ENCODE measurements at regions not wholly inside any gene's neighbourhood (a gene's known extent, or its start where the extent isn't known, plus 50 kb on each side); places are given as distances from the start of the nearest gene placed in this dataset.

DNA sequence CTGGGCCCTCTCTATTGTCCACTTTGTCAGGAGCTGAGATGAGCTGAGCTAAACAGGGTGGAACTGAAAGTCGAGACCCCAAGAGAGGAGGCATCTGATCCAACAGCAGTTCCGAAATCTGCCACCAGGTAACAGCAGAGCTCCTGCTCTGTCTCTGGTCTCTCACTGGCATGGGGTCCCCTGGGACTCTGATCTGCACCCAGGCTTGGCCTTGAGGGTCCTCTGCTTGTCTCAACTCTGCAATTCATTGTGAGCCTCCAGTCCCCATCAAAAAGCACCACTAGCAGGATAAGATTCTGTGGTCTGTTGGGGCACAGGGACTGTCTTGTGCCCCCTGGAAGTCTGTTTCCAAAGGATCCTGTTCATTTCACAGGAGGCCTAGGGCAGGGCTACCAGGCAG lies 62.5 kb upstream of the TOP1 start (continued):
- TF ChIP-seq STAG1 (CRISPR knock-in tag; IDR thresholded peaks at IDR 0.05): peak; percentile 69
- TF ChIP-seq SMC3 (IDR thresholded peaks at IDR 0.05; ENCODE audit: low read length): peak; percentile 57; the same call in 1 of the 2 replicates
- TF ChIP-seq, protein P1, sequence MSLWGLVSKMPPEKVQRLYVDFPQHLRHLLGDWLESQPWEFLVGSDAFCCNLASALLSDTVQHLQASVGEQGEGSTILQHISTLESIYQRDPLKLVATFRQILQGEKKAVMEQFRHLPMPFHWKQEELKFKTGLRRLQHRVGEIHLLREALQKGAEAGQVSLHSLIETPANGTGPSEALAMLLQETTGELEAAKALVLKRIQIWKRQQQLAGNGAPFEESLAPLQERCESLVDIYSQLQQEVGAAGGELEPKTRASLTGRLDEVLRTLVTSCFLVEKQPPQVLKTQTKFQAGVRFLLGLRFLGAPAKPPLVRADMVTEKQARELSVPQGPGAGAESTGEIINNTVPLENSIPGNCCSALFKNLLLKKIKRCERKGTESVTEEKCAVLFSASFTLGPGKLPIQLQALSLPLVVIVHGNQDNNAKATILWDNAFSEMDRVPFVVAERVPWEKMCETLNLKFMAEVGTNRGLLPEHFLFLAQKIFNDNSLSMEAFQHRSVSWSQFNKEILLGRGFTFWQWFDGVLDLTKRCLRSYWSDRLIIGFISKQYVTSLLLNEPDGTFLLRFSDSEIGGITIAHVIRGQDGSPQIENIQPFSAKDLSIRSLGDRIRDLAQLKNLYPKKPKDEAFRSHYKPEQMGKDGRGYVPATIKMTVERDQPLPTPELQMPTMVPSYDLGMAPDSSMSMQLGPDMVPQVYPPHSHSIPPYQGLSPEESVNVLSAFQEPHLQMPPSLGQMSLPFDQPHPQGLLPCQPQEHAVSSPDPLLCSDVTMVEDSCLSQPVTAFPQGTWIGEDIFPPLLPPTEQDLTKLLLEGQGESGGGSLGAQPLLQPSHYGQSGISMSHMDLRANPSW (CRISPR knock-in tag; IDR thresholded peaks at IDR 0.05; ENCODE audit: borderline replicate concordance): no peak
- TF ChIP-seq SIX4 (CRISPR knock-in tag; IDR thresholded peaks at IDR 0.05): no peak
- TF ChIP-seq, protein P2, sequence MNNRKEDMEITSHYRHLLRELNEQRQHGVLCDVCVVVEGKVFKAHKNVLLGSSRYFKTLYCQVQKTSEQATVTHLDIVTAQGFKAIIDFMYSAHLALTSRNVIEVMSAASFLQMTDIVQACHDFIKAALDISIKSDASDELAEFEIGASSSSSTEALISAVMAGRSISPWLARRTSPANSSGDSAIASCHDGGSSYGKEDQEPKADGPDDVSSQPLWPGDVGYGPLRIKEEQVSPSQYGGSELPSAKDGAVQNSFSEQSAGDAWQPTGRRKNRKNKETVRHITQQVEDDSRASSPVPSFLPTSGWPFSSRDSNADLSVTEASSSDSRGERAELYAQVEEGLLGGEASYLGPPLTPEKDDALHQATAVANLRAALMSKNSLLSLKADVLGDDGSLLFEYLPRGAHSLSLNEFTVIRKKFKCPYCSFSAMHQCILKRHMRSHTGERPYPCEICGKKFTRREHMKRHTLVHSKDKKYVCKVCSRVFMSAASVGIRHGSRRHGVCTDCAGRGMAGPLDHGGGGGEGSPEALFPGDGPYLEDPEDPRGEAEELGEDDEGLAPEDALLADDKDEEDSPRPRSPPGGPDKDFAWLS (CRISPR knock-in tag; IDR thresholded peaks at IDR 0.05; ENCODE audit: borderline replicate concordance): no peak
- no peak for TF ChIP-seq NFE2 (CRISPR knock-in tag; IDR thresholded peaks at IDR 0.05)
- no peak for TF ChIP-seq TFAP4 (IDR thresholded peaks at IDR 0.05; ENCODE audit: borderline replicate concordance, low read depth)
- peak; percentile 38; the same call in 1 of the 2 replicates for TF ChIP-seq TBX2 (CRISPR knock-in tag; IDR thresholded peaks at IDR 0.05; ENCODE audit: borderline replicate concordance)
- TF ChIP-seq POLR2AphosphoS2 (IDR thresholded peaks at IDR 0.05; ENCODE audit: low read depth, low read length): no peak
- TF ChIP-seq NFYC (CRISPR knock-in tag; IDR thresholded peaks at IDR 0.05): no peak
- TF ChIP-seq CENPT (CRISPR knock-in tag; IDR thresholded peaks at IDR 0.05; ENCODE audit: low read depth): no peak
- TF ChIP-seq ZNF484 (CRISPR knock-in tag; IDR thresholded peaks at IDR 0.05; ENCODE audit: borderline replicate concordance, low read depth): no peak
- no peak for TF ChIP-seq ZNF232 (CRISPR knock-in tag; IDR thresholded peaks at IDR 0.05; ENCODE audit: borderline replicate concordance)
- TF ChIP-seq NFE2L2 (IDR thresholded peaks at IDR 0.05; ENCODE audit: low read length): 0 out of 2 replicates have a peak, but pooled peaks have one; percentile 6
- no peak for TF ChIP-seq ESRRA (CRISPR knock-in tag; IDR thresholded peaks at IDR 0.05; ENCODE audit: low read depth)
- no peak for TF ChIP-seq HDAC2 (CRISPR knock-in tag; IDR thresholded peaks at IDR 0.05)
- no peak for TF ChIP-seq ZNF777 (CRISPR knock-in tag; IDR thresholded peaks at IDR 0.05)
- no peak for TF ChIP-seq MED1 (CRISPR knock-in tag; IDR thresholded peaks at IDR 0.05)
- TF ChIP-seq ZNF280D (CRISPR knock-in tag; IDR thresholded peaks at IDR 0.05): no peak
- 0 out of 2 replicates have a peak, but pooled peaks have one; percentile 48 for TF ChIP-seq ZNF44 (CRISPR knock-in tag; IDR thresholded peaks at IDR 0.05)
- TF ChIP-seq MIER2 (CRISPR knock-in tag; IDR thresholded peaks at IDR 0.05): no peak
- no peak for TF ChIP-seq XBP1 (CRISPR knock-in tag; IDR thresholded peaks at IDR 0.05)
- no peak for TF ChIP-seq MED8 (CRISPR knock-in tag; IDR thresholded peaks at IDR 0.05; ENCODE audit: insufficient replicate concordance)
- TF ChIP-seq, protein P3, sequence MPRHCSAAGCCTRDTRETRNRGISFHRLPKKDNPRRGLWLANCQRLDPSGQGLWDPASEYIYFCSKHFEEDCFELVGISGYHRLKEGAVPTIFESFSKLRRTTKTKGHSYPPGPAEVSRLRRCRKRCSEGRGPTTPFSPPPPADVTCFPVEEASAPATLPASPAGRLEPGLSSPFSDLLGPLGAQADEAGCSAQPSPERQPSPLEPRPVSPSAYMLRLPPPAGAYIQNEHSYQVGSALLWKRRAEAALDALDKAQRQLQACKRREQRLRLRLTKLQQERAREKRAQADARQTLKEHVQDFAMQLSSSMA (CRISPR knock-in tag; IDR thresholded peaks at IDR 0.05): no peak
